ENCODE measurements at regions not wholly inside any gene's neighbourhood (a gene's known extent, or its start where the extent isn't known, plus 50 kb on each side); places are given as distances from the start of the nearest gene placed in this dataset.
"Not testable (repeated sequence)": the region's sequence is repeated elsewhere in the genome, so short reads cannot be mapped to it uniquely, and the experiment has no call there.

- DNase-seq = no peak
Observed at GRCh38 chr7:94111009-94111408, 106.9 kb upstream of the BET1 start.

- DNase-seq = no peak
Observed at GRCh38 chr7:94115316-94115715, 111.2 kb upstream of the BET1 start.

- DNase-seq = no peak
Observed at GRCh38 chr7:94123136-94123535, 119.0 kb upstream of the BET1 start.

- DNase-seq = no peak
Observed at GRCh38 chr7:94127026-94127425, 122.9 kb upstream of the BET1 start.

- no peak for DNase-seq
Observed at GRCh38 chr7:94128072-94128471, 123.9 kb upstream of the BET1 start.

- DNase-seq = no peak
Observed at GRCh38 chr7:94129443-94130140, 125.4 kb upstream of the BET1 start.

- no peak for DNase-seq
Observed at GRCh38 chr7:94130716-94131115, 126.6 kb upstream of the BET1 start.

- DNase-seq = no peak
Observed at GRCh38 chr7:94133460-94133859, 129.3 kb upstream of the BET1 start.

- no peak for DNase-seq
Observed at GRCh38 chr7:94135180-94135579, 131.0 kb upstream of the BET1 start.

- DNase-seq = no peak
Observed at GRCh38 chr7:94142281-94142680, 138.1 kb upstream of the BET1 start.

- DNase-seq = no peak
Observed at GRCh38 chr7:94145602-94146001, 141.4 kb upstream of the BET1 start.

GRCh38 chr7:94146408-94146807, 142.3 kb upstream of the BET1 start:
- DNase-seq = no peak

- no peak for DNase-seq
Observed at GRCh38 chr7:94149789-94150545, 145.8 kb upstream of the BET1 start.

- no peak for DNase-seq
Observed at GRCh38 chr7:94154182-94154581, 150.0 kb upstream of the BET1 start.

GRCh38 chr7:94154858-94155257, 150.7 kb upstream of the BET1 start:
- no peak for DNase-seq

GRCh38 chr7:94157659-94158306, 153.6 kb upstream of the BET1 start:
- DNase-seq = not testable (repeated sequence)

GRCh38 chr7:94160719-94161435, 156.7 kb upstream of the BET1 start:
- no peak for DNase-seq

- no peak for DNase-seq
Observed at GRCh38 chr7:94161476-94161875, 157.3 kb upstream of the BET1 start.

- DNase-seq = no peak
Observed at GRCh38 chr7:94169682-94170081, 165.5 kb upstream of the BET1 start.

- DNase-seq = no peak
Observed at GRCh38 chr7:94170836-94171235, 166.7 kb upstream of the BET1 start.

- no peak for DNase-seq
Observed at GRCh38 chr7:94173436-94173835, 169.3 kb upstream of the BET1 start.

GRCh38 chr7:94174375-94174774, 170.2 kb upstream of the BET1 start:
- DNase-seq = no peak

- DNase-seq = no peak
Observed at GRCh38 chr7:94174956-94175355, 170.8 kb upstream of the BET1 start.
